ENCODE measurements at regions not wholly inside any gene's neighbourhood (a gene's known extent, or its start where the extent isn't known, plus 50 kb on each side); places are given as distances from the start of the nearest gene placed in this dataset.
A peak's percentile ranks its signal among the peaks of the same experiment; 100 is the strongest.

- H2BK120ac ChIP-seq (ENCODE audit: low read depth, low read length): no peak overlapping the region
Observed at GRCh38 chr2:138445227-138445626, 56.3 kb upstream of the SPOPL start.

GRCh38 chr2:138446043-138446442 is 55.5 kb upstream of the SPOPL start:
- no peak overlapping the region for H2BK120ac ChIP-seq (ENCODE audit: low read depth, low read length)
- H2AK5ac ChIP-seq (ENCODE audit: low read length, severe bottlenecking): no peak overlapping the region
- H3K4ac ChIP-seq (ENCODE audit: low read depth in 1 of 2, low read length in 2 of 2): no peak overlapping the region
- H3K27ac ChIP-seq (ENCODE audit: low read length, poor library complexity, severe bottlenecking): no peak overlapping the region
- no peaks in the 10 kb centered on the region for H3K79me1 ChIP-seq (replicated peaks; ENCODE audit: low read length, poor library complexity, severe bottlenecking)
- DNase-seq: no peak
- H3K4me1 ChIP-seq (ENCODE audit: control insufficient read depth, insufficient read depth, low read depth, low read length): no peaks in the 10 kb centered on the region
- H3K4me3 ChIP-seq (ENCODE audit: insufficient read depth in 1 of 2, low read depth in 1 of 2, low read length in 2 of 2): no peak overlapping the region
- H3K18ac ChIP-seq (ENCODE audit: low read depth in 1 of 2, low read length in 2 of 2): no peak overlapping the region
- WGBS: 98% methylated on average over 5 of the region's 5 CpGs
- peak overlapping the region; percentile 1 for H3K9ac ChIP-seq (ENCODE audit: low read length)
- H4K91ac ChIP-seq (ENCODE audit: low read length): no peak overlapping the region
- no peak overlapping the region for H3K14ac ChIP-seq (ENCODE audit: low read length in 2 of 2)
- no peak overlapping the region for H2AFZ ChIP-seq (ENCODE audit: low read depth, low read length)
- no peaks in the 10 kb centered on the region for H3K36me3 ChIP-seq (ENCODE audit: control insufficient read depth in 1 of 2, insufficient read depth in 2 of 2, low read depth in 1 of 2, low read length in 2 of 2)
- no peaks in the 10 kb centered on the region for H3K9me3 ChIP-seq (ENCODE audit: control insufficient read depth, low read length)
- H3K4me2 ChIP-seq (ENCODE audit: low read length, poor library complexity, severe bottlenecking): no peak overlapping the region
- no peak overlapping the region for H2BK15ac ChIP-seq (ENCODE audit: low read depth, poor library complexity, severe bottlenecking)
- H2BK5ac ChIP-seq (ENCODE audit: low read depth, low read length, poor library complexity, severe bottlenecking): no peak overlapping the region
- no peak overlapping the region for H4K8ac ChIP-seq (ENCODE audit: low read length)
- H2BK12ac ChIP-seq (ENCODE audit: low read length in 2 of 2): no peak overlapping the region
- H3K27me3 ChIP-seq (ENCODE audit: control insufficient read depth in 1 of 2, insufficient read depth in 1 of 2, low read length in 2 of 2): no peaks in the 10 kb centered on the region
- no peak overlapping the region for H3K23ac ChIP-seq (ENCODE audit: low read length in 2 of 2)

More at GRCh38 chr2:138445227-138445626, 56.3 kb upstream of the SPOPL start:
- no peak overlapping the region for H3K18ac ChIP-seq (ENCODE audit: low read depth in 1 of 2, low read length in 2 of 2)
- H3K4me3 ChIP-seq (ENCODE audit: insufficient read depth in 1 of 2, low read depth in 1 of 2, low read length in 2 of 2): no peak overlapping the region
- H3K36me3 ChIP-seq (ENCODE audit: control insufficient read depth in 1 of 2, insufficient read depth in 2 of 2, low read depth in 1 of 2, low read length in 2 of 2): no peaks in the 10 kb centered on the region
- H3K4me1 ChIP-seq (ENCODE audit: control insufficient read depth, insufficient read depth, low read depth, low read length): no peaks in the 10 kb centered on the region
- no peaks in the 10 kb centered on the region for H3K27me3 ChIP-seq (ENCODE audit: control insufficient read depth in 1 of 2, insufficient read depth in 1 of 2, low read length in 2 of 2)
- no CpG with 5 or more reads among the region's 1 CpG for WGBS
- no peak overlapping the region for H2BK5ac ChIP-seq (ENCODE audit: low read depth, low read length, poor library complexity, severe bottlenecking)
- H4K91ac ChIP-seq (ENCODE audit: low read length): no peak overlapping the region
- H3K23ac ChIP-seq (ENCODE audit: low read length in 2 of 2): no peak overlapping the region
- H3K27ac ChIP-seq (ENCODE audit: low read length, poor library complexity, severe bottlenecking): no peak overlapping the region
- H3K4ac ChIP-seq (ENCODE audit: low read depth in 1 of 2, low read length in 2 of 2): no peak overlapping the region
- H2BK15ac ChIP-seq (ENCODE audit: low read depth, poor library complexity, severe bottlenecking): no peak overlapping the region
- H4K8ac ChIP-seq (ENCODE audit: low read length): no peak overlapping the region
- H2AK5ac ChIP-seq (ENCODE audit: low read length, severe bottlenecking): no peak overlapping the region
- no peak overlapping the region for H3K14ac ChIP-seq (ENCODE audit: low read length in 2 of 2)
- H3K9me3 ChIP-seq (ENCODE audit: control insufficient read depth, low read length): no peaks in the 10 kb centered on the region
- H3K9ac ChIP-seq (ENCODE audit: low read length): no peak overlapping the region
- no peaks in the 10 kb centered on the region for H3K79me1 ChIP-seq (replicated peaks; ENCODE audit: low read length, poor library complexity, severe bottlenecking)
- DNase-seq: no peak
- H2AFZ ChIP-seq (ENCODE audit: low read depth, low read length): no peak overlapping the region
- no peak overlapping the region for H2BK12ac ChIP-seq (ENCODE audit: low read length in 2 of 2)
- no peak overlapping the region for H3K4me2 ChIP-seq (ENCODE audit: low read length, poor library complexity, severe bottlenecking)

GRCh38 chr2:138447889-138448570 is 53.5 kb upstream of the SPOPL start:
- Histone ChIP-seq H2BK12ac (ENCODE audit: low read length in 2 of 2) (no peak overlapping the region), H3K4me1 (ENCODE audit: control insufficient read depth, insufficient read depth, low read depth, low read length) (no peaks in the 10 kb centered on the region), H3K4me3 (ENCODE audit: insufficient read depth in 1 of 2, low read depth in 1 of 2, low read length in 2 of 2) (no peak overlapping the region), H3K27ac (ENCODE audit: low read length, poor library complexity, severe bottlenecking) (no peak overlapping the region), H3K36me3 (ENCODE audit: control insufficient read depth in 1 of 2, insufficient read depth in 2 of 2, low read depth in 1 of 2, low read length in 2 of 2) (no peaks in the 10 kb centered on the region), H3K9me3 (ENCODE audit: control insufficient read depth, low read length) (no peaks in the 10 kb centered on the region), H3K9ac (ENCODE audit: low read length) (no peak overlapping the region), H4K91ac (ENCODE audit: low read length) (no peak overlapping the region), H2BK5ac (ENCODE audit: low read depth, low read length, poor library complexity, severe bottlenecking) (no peak overlapping the region), H3K18ac (ENCODE audit: low read depth in 1 of 2, low read length in 2 of 2) (no peak overlapping the region), H2BK15ac (ENCODE audit: low read depth, poor library complexity, severe bottlenecking) (no peak overlapping the region), H3K14ac (ENCODE audit: low read length in 2 of 2) (no peak overlapping the region), H3K27me3 (ENCODE audit: control insufficient read depth in 1 of 2, insufficient read depth in 1 of 2, low read length in 2 of 2) (no peaks in the 10 kb centered on the region), H2AFZ (ENCODE audit: low read depth, low read length) (no peak overlapping the region), H4K8ac (ENCODE audit: low read length) (no peak overlapping the region), H3K4ac (ENCODE audit: low read depth in 1 of 2, low read length in 2 of 2) (no peak overlapping the region), H3K23ac (ENCODE audit: low read length in 2 of 2) (no peak overlapping the region), H3K4me2 (ENCODE audit: low read length, poor library complexity, severe bottlenecking) (no peak overlapping the region), H2BK120ac (ENCODE audit: low read depth, low read length) (no peak overlapping the region), H3K79me1 (replicated peaks; ENCODE audit: low read length, poor library complexity, severe bottlenecking) (no peaks in the 10 kb centered on the region), H2AK5ac (ENCODE audit: low read length, severe bottlenecking) (no peak overlapping the region)
- DNase-seq: no peak
- WGBS: 100% methylated on average over 1 of the region's 2 CpGs

Measured in mesenchymal stem cell (in vitro differentiated cells and primary cell).